Lung microvascular endothelial cell (primary cell): ENCODE measurements at regions not wholly inside any gene's neighbourhood (a gene's known extent, or its start where the extent isn't known, plus 50 kb on each side); places are given as distances from the start of the nearest gene placed in this dataset.
"Not testable (repeated sequence)": the region's sequence is repeated elsewhere in the genome, so short reads cannot be mapped to it uniquely, and the experiment has no call there.

ENCODE experiments used
- DNase-seq, 2 donors: peaks; one replicate each; pipeline versions ENCODE4 v3.0.0 to v3.0.0-alpha.2; 2010; ENCODE audit warnings: low read depth in 2 of 2

- no peak for DNase-seq
These were observed 379.7 kb downstream of the RPS24 start for GRCh38 chr10:78413076-78414055.

GRCh38 chr10:78414380-78414779 is 380.7 kb downstream of the RPS24 start:
- no peak for DNase-seq

GRCh38 chr10:78415111-78415510 is 381.4 kb downstream of the RPS24 start:
- DNase-seq: no peak

GRCh38 chr10:78416031-78417011 is 382.7 kb downstream of the RPS24 start:
- peak in 1 of 2 donors; percentile 51 for DNase-seq

GRCh38 chr10:78417425-78418370 is 384.0 kb downstream of the RPS24 start:
- no peak for DNase-seq

GRCh38 chr10:78419481-78420265 is 386.0 kb downstream of the RPS24 start:
- no peak for DNase-seq

- no peak for DNase-seq
These were observed 387.5 kb downstream of the RPS24 start for GRCh38 chr10:78420946-78421735.

- DNase-seq: not testable (repeated sequence)
These were observed 390.4 kb downstream of the RPS24 start for GRCh38 chr10:78424050-78424449.

- DNase-seq: peak; percentile 26 to 28
These were observed 391.1 kb downstream of the RPS24 start for GRCh38 chr10:78424723-78425122.

- DNase-seq: no peak
These were observed 392.5 kb downstream of the RPS24 start for GRCh38 chr10:78426181-78426580.

GRCh38 chr10:78427497-78428031 is 393.9 kb downstream of the RPS24 start:
- DNase-seq: no peak

GRCh38 chr10:78428579-78428978 is 394.9 kb downstream of the RPS24 start:
- DNase-seq: no peak

GRCh38 chr10:78429984-78430383 is 396.3 kb downstream of the RPS24 start:
- DNase-seq: no peak

GRCh38 chr10:78432583-78432982 is 398.9 kb downstream of the RPS24 start:
- DNase-seq: peak in 1 of 2 donors; percentile 39

GRCh38 chr10:78433076-78433595 is 399.5 kb downstream of the RPS24 start:
- DNase-seq: no peak

- no peak for DNase-seq
These were observed 400.3 kb downstream of the RPS24 start for GRCh38 chr10:78433766-78434535.

- peak; percentile 38 to 40 for DNase-seq
These were observed 401.2 kb downstream of the RPS24 start for GRCh38 chr10:78434886-78435285.
